ENCODE measurements at regions not wholly inside any gene's neighbourhood (a gene's known extent, or its start where the extent isn't known, plus 50 kb on each side); places are given as distances from the start of the nearest gene placed in this dataset.
"Not testable (repeated sequence)": the region's sequence is repeated elsewhere in the genome, so short reads cannot be mapped to it uniquely, and the experiment has no call there.

DNA sequence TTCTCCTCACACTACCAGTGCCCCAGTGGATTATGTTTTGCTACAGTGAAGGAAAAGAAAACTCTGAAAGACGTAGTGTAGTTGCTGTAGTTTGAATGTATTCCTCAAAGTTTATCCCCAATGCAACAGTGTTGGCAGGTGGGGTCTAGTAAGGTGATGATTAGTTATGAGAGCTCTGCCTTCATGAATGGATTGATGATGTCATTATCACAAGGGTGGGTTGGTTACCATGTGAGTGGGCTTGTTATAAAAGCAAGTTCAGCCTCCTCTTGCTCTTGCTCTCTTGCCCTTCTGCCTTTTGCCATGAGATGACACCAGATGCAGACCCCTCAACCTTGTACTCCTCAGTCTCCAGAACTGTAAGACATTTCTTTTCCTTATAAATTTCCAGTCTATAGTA lies 244.7 kb upstream of the RSPO3 start:
- no peak overlapping the region for H3K4me2 ChIP-seq
- no peaks in the 10 kb centered on the region for H3K27me3 ChIP-seq
- no peak for TF ChIP-seq Cebpa-rat (IDR thresholded peaks at IDR 0.05)
- H4K20me1 ChIP-seq = no peaks in the 10 kb centered on the region
- no peaks in the 10 kb centered on the region for H3K36me3 ChIP-seq
- no peaks in the 10 kb centered on the region for H3K9me3 ChIP-seq
- H3K9ac ChIP-seq = no peak overlapping the region
- H3K4me3 ChIP-seq = no peak overlapping the region
- no peaks in the 10 kb centered on the region; the same call in 1 of the 2 replicates for H3K4me1 ChIP-seq
- H3K27ac ChIP-seq = no peak overlapping the region

DNA sequence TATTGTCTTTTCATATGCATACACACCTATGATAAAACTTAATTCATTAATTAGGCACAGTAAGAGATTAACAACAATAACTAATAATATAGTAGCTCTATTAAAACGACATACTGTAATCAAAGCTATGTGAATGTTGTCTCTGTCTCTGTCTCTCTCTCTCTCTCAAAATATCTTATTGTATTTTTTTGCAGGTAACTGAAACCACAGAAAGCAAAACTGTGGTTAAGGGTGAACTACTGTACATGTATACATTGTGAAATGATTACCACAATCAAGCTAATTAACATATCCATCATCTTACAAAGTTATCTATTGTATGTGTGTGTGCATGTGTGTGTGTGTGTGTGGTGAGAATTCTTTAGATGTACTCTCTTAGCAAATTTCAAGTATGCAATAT lies 242.0 kb upstream of the RSPO3 start:
- Histone ChIP-seq H4K20me1 (no peaks in the 10 kb centered on the region), H3K9ac (no peak overlapping the region), H3K4me3 (no peak overlapping the region), H3K4me2 (no peak overlapping the region), H3K4me1 (no peaks in the 10 kb centered on the region), H3K9me3 (no peaks in the 10 kb centered on the region), H3K27ac (no peak overlapping the region), H3K36me3 (no peaks in the 10 kb centered on the region), H3K27me3 (no peaks in the 10 kb centered on the region)
- TF ChIP-seq Cebpa-rat (IDR thresholded peaks at IDR 0.05) = no peak

DNA sequence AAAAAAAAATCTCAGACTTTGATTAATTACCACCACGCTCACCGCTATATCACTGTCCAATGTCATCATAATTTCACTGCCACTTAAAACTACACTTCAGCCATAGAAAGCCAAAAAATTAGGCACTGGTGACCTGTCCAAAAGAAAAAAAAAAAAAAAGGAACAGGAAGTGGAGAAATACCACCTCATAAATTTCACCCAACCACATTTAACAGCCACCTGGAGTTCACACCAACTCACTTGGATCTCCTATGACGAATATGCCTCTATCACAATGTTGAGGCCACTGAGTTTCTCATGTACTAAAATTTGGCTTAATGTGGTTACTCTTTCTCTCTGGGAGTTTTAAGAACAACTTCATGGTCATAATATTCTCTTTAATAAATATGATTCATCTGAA lies 237.5 kb upstream of the RSPO3 start:
- Histone ChIP-seq H3K4me3 (no peak overlapping the region), H3K9ac (no peak overlapping the region), H4K20me1 (no peaks in the 10 kb centered on the region), H3K36me3 (no peaks in the 10 kb centered on the region), H3K9me3 (no peaks in the 10 kb centered on the region), H3K27me3 (no peaks in the 10 kb centered on the region), H3K4me1 (no peaks in the 10 kb centered on the region), H3K27ac (no peak overlapping the region), H3K4me2 (no peak overlapping the region)
- no peak for TF ChIP-seq Cebpa-rat (IDR thresholded peaks at IDR 0.05)

DNA sequence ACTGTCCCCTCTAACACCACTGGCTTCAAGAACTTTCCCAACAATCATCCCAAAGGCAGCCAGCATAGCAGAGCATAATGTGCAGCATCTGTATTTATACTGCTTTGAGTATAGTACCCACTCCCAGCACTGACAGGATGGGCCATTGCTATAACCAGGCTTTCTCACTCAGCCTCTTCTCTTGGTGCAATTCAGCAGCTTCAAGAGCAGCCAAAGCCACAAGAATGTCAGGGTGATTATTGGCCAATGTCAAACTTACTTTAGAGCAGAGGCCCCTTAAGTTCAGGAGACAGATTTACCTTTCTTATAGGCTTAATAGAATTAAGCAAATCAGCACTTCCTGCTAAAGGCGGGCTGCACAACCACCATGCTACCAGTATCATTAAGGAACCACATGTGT lies 232.4 kb upstream of the RSPO3 start:
- Histone ChIP-seq H3K9me3 (no peaks in the 10 kb centered on the region), H3K4me1 (no peaks in the 10 kb centered on the region), H3K27me3 (no peaks in the 10 kb centered on the region), H3K4me3 (no peak overlapping the region), H3K27ac (no peak overlapping the region), H3K9ac (no peak overlapping the region), H4K20me1 (no peaks in the 10 kb centered on the region), H3K4me2 (no peak overlapping the region), H3K36me3 (no peaks in the 10 kb centered on the region)
- no peak for TF ChIP-seq Cebpa-rat (IDR thresholded peaks at IDR 0.05)

DNA sequence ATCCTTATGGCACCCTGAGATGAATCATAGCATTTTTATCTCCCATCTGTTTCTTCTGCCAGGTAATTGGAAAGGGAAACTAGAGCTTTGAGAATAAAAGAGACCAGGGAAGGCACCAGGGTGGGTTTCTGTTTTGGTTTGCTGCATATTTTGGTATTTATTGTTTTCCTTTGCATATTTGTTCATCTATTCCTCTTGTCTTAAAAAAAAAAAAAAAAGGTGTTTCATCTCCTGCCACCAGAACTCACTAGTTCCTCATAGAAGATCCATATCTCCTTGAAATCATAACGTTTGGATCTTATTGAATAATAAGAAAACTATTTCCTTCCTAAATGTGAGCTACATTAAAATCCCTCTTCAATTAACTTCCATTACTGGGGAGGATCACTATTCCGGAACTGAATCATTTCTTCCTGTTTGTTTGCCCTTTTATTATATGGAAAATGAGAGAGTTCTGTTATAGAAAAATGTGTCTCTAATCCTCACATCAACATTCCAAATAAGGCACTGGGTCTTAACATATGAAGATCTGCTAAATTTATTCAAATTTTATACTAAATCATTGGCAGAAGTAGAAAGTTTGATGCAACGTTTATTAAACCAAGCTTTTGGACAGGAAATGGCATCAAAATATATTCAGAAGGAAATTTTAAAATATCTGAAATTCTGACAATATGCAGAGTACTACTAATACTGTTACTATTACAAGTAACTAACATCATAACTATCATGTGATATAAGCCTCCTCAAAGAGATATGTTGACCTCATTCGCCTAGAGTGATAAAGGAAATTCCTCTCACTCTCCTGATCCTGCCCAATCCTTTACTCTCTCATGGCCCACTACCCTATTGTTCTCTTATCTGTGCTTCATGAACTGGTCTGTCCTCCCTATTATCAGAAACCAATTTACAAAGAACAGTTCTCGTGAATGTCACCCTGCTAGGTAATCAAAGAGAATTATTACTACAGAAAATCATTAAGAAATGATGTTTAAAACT lies 229.4 kb upstream of the RSPO3 start:
- Histone ChIP-seq H3K4me3 (no peak overlapping the region), H3K9ac (no peak overlapping the region), H3K36me3 (no peaks in the 10 kb centered on the region), H4K20me1 (no peaks in the 10 kb centered on the region), H3K27me3 (no peaks in the 10 kb centered on the region), H3K27ac (no peak overlapping the region), H3K4me1 (no peaks in the 10 kb centered on the region), H3K4me2 (no peak overlapping the region), H3K9me3 (no peaks in the 10 kb centered on the region)
- no peak for TF ChIP-seq Cebpa-rat (IDR thresholded peaks at IDR 0.05)

DNA sequence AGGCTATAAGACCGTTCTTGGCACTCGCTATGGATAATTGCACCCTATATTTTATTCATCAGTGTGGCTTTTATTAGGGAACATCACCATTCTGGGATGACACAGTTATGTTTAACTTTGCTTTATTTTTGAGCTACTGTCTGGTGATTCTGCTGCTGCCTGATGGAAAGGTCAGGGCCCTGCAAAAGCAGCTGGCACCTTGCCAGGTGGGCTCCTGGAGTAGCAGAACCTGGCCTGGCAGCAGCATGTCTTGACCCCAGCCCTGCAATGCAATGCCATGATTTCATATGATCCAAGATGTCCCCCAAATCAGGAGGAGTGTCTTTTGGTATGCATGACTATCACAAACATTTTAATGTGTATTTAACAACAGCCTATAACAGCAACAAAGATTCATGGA lies 228.4 kb upstream of the RSPO3 start:
- H3K36me3 ChIP-seq = no peaks in the 10 kb centered on the region
- H4K20me1 ChIP-seq = no peaks in the 10 kb centered on the region
- no peak overlapping the region for H3K9ac ChIP-seq
- no peaks in the 10 kb centered on the region for H3K4me1 ChIP-seq
- no peak overlapping the region for H3K4me3 ChIP-seq
- no peak overlapping the region for H3K27ac ChIP-seq
- no peak overlapping the region for H3K4me2 ChIP-seq
- H3K9me3 ChIP-seq = no peaks in the 10 kb centered on the region
- no peaks in the 10 kb centered on the region for H3K27me3 ChIP-seq
- TF ChIP-seq Cebpa-rat (IDR thresholded peaks at IDR 0.05) = no peak

DNA sequence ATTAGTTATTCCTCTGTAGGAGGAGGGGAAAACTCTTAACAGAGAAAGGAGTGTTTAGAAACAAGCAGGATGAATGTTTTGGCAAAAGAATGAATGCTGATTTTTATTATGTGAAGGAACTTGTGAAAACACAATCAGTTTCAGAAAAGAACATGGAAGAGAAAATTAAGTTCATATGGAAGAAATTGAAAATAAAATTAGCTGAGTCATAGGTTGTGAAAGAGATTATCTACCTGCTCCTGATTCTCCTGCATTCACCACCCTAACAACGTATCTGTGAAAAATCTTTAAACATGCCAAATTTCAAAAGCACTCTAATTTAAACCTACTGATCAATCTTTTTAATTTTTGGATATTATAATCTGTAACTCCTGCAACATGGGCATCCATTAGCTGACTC lies 227.3 kb upstream of the RSPO3 start:
- Histone ChIP-seq H3K36me3 (no peaks in the 10 kb centered on the region), H3K27me3 (no peaks in the 10 kb centered on the region), H3K4me1 (no peaks in the 10 kb centered on the region), H3K9ac (no peak overlapping the region), H3K4me3 (no peak overlapping the region), H4K20me1 (no peaks in the 10 kb centered on the region), H3K27ac (no peak overlapping the region), H3K4me2 (no peak overlapping the region), H3K9me3 (no peaks in the 10 kb centered on the region)
- TF ChIP-seq Cebpa-rat (IDR thresholded peaks at IDR 0.05) = no peak

DNA sequence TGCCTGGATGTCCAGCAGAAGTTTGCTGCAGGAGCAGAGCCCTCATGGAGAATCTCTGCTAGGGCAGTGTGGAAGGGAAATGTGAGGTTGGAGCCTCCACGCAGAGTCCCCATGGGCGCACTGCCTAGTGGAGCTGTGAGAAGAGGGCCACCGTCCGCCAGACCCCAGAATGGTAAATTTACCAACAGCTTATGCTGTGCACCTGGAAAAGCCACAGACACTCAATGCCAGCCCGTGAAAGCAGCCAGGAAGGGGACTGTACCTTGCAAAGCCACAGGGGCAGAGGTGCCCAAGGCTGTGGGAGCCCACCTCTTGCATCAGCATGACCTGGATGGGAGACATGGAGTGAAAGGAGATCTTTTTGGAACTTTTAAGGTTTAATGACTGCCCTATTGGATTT lies 225.6 kb upstream of the RSPO3 start:
- not testable (repeated sequence) for H3K36me3 ChIP-seq, H4K20me1 ChIP-seq, H3K9ac ChIP-seq, H3K27me3 ChIP-seq, H3K4me2 ChIP-seq, H3K27ac ChIP-seq, H3K9me3 ChIP-seq, H3K4me1 ChIP-seq, H3K4me3 ChIP-seq

DNA sequence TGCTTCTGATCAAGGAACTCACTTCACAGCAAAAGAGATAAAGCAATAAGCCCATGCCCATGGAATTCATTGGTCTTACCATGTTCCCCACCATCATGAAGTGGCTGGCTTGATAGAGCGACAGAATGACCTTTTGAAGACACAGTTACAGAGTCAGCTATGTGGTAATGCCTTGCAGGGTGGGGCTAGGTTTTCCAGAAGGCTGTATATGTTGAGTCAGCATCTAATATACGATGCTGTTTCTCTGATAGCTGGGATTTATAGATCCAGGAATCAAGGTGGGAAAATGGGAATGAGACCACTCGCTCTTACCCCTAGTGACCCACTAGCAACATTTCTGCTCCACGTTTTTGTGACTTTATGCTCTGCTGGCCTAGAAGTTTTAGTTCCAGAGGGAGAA lies 220.7 kb upstream of the RSPO3 start:
- H4K20me1 ChIP-seq = no peaks in the 10 kb centered on the region
- H3K4me1 ChIP-seq = no peaks in the 10 kb centered on the region
- no peaks in the 10 kb centered on the region for H3K36me3 ChIP-seq
- no peak overlapping the region for H3K27ac ChIP-seq
- no peaks in the 10 kb centered on the region for H3K9me3 ChIP-seq
- H3K9ac ChIP-seq = no peak overlapping the region
- H3K4me2 ChIP-seq = no peak overlapping the region
- H3K27me3 ChIP-seq = no peaks in the 10 kb centered on the region
- TF ChIP-seq Cebpa-rat (IDR thresholded peaks at IDR 0.05) = no peak
- H3K4me3 ChIP-seq = no peak overlapping the region

DNA sequence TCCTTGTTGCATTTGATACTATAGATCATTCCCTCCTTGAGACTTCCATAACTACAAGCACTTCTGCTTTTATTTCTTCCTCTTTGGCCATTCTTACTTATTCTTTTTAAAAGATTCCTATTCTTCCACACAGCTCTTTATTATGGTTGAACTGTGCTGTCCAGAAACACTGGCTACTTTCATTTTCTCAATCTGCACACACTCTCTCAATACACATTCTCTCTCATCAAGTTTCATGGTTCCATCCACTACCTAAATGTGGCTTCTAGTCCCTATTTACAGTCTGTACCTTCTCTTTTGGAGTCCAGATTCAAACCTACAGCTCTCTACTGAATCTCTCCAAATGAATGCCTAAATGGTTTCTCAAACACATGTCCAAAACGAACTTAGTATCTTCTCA lies 214.3 kb upstream of the RSPO3 start:
- Histone ChIP-seq H3K4me2 (no peak overlapping the region), H4K20me1 (no peaks in the 10 kb centered on the region), H3K27me3 (no peaks in the 10 kb centered on the region)

More for the DNA sequence above, 214.3 kb upstream of the RSPO3 start:
- no peak overlapping the region for H3K9ac ChIP-seq
- H3K4me1 ChIP-seq = no peaks in the 10 kb centered on the region
- no peaks in the 10 kb centered on the region for H3K9me3 ChIP-seq
- no peak overlapping the region for H3K27ac ChIP-seq
- no peaks in the 10 kb centered on the region for H3K36me3 ChIP-seq
- H3K4me3 ChIP-seq = no peak overlapping the region
- no peak for TF ChIP-seq Cebpa-rat (IDR thresholded peaks at IDR 0.05)

Data from BLaER1 (cell line).